Spinal cord (tissue), 9 donors: ENCODE measurements at regions not wholly inside any gene's neighbourhood (a gene's known extent, or its start where the extent isn't known, plus 50 kb on each side); places are given as distances from the start of the nearest gene placed in this dataset.

Experiments
- DNase-seq, 6 donors: peaks; one replicate each; pipeline versions ENCODE4 v3.0.0 to v3.0.0-alpha.2; 2013 to 2015; ENCODE audit warnings: low spot score in 6 of 6, low read depth in 4 of 6
- H3K27ac ChIP-seq: one replicate; pipeline ENCODE4 v1.5.1; 2013; ENCODE audit warnings: low read depth, low read length, control low read depth
- H3K27me3 ChIP-seq: one replicate; pipeline ENCODE4 v1.6.1; 2013; ENCODE audit warnings: low read length; ENCODE audit not compliant: control insufficient read depth, insufficient read depth
- H3K36me3 ChIP-seq: one replicate; pipeline ENCODE4 v1.6.1; 2013; ENCODE audit warnings: low read length; ENCODE audit not compliant: control insufficient read depth, insufficient read depth
- H3K4me1 ChIP-seq: one replicate; pipeline ENCODE4 v1.6.1; 2013; ENCODE audit warnings: low read length; ENCODE audit not compliant: control insufficient read depth, insufficient read depth
- H3K4me3 ChIP-seq: one replicate; pipeline ENCODE4 v1.5.1; 2013; ENCODE audit warnings: low read depth, low read length, control low read depth
- H3K9me3 ChIP-seq: one replicate; pipeline ENCODE4 v1.6.1; 2013; ENCODE audit warnings: low read length; ENCODE audit not compliant: control insufficient read depth, insufficient read depth
- WGBS: methylation state at CpG from one replicate; pipeline ENCODE4 v1.1.5; 2013; ENCODE audit warnings: missing lambda C conversion rate; ENCODE audit not compliant: insufficient coverage; 5-methylcytosine and 5-hydroxymethylcytosine counted together
- donor health status: healthy.

- DNase-seq, result peak in 2 of 6 donors; percentile 8 to 76
- H3K4me1 ChIP-seq, result no peaks in the 10 kb centered on the region
- no peak overlapping the region for H3K27ac ChIP-seq
- WGBS, result 100% methylated on average over 1 of the region's 3 CpGs
- no peaks in the 10 kb centered on the region for H3K36me3 ChIP-seq
- no peaks in the 10 kb centered on the region for H3K9me3 ChIP-seq
- H3K27me3 ChIP-seq, result no peaks in the 10 kb centered on the region
- no peak overlapping the region for H3K4me3 ChIP-seq
Measured at GRCh38 chr1:218783131-218783530, 390.5 kb upstream of the LYPLAL1 start.

- no peaks in the 10 kb centered on the region for H3K36me3 ChIP-seq
- H3K4me1 ChIP-seq, result no peaks in the 10 kb centered on the region
- DNase-seq, result no peak
- H3K4me3 ChIP-seq, result no peak overlapping the region
- 83% methylated on average over 1 of the region's 3 CpGs for WGBS
- no peaks in the 10 kb centered on the region for H3K9me3 ChIP-seq
- no peak overlapping the region for H3K27ac ChIP-seq
- no peaks in the 10 kb centered on the region for H3K27me3 ChIP-seq
Measured at GRCh38 chr1:218783916-218784315, 389.8 kb upstream of the LYPLAL1 start.

GRCh38 chr1:218785928-218786327 lies 387.8 kb upstream of the LYPLAL1 start:
- H3K9me3 ChIP-seq, result no peaks in the 10 kb centered on the region
- no peaks in the 10 kb centered on the region for H3K36me3 ChIP-seq
- no peak overlapping the region for H3K4me3 ChIP-seq
- no CpG with 5 or more reads among the region's 4 CpGs for WGBS
- H3K27me3 ChIP-seq, result no peaks in the 10 kb centered on the region
- no peak overlapping the region for H3K27ac ChIP-seq
- H3K4me1 ChIP-seq, result no peaks in the 10 kb centered on the region
- peak in 3 of 6 donors; percentile 20 to 83 (median 22) for DNase-seq

- no peak overlapping the region for H3K27ac ChIP-seq
- H3K27me3 ChIP-seq, result no peaks in the 10 kb centered on the region
- no peak overlapping the region for H3K4me3 ChIP-seq
- no peaks in the 10 kb centered on the region for H3K4me1 ChIP-seq
- 85% methylated on average over 4 of the region's 6 CpGs for WGBS
- no peaks in the 10 kb centered on the region for H3K9me3 ChIP-seq
- no peak for DNase-seq
- no peaks in the 10 kb centered on the region for H3K36me3 ChIP-seq
Measured at GRCh38 chr1:218787826-218788225, 385.9 kb upstream of the LYPLAL1 start.

- no peak for DNase-seq
- no peak overlapping the region for H3K27ac ChIP-seq
- 100% methylated on average over 2 of the region's 3 CpGs for WGBS
- H3K4me3 ChIP-seq, result no peak overlapping the region
- H3K4me1 ChIP-seq, result no peaks in the 10 kb centered on the region
- no peaks in the 10 kb centered on the region for H3K9me3 ChIP-seq
- no peaks in the 10 kb centered on the region for H3K27me3 ChIP-seq
- H3K36me3 ChIP-seq, result no peaks in the 10 kb centered on the region
Measured at GRCh38 chr1:218796773-218797172, 376.9 kb upstream of the LYPLAL1 start.

GRCh38 chr1:218802799-218803198 lies 370.9 kb upstream of the LYPLAL1 start:
- no peaks in the 10 kb centered on the region for H3K36me3 ChIP-seq
- no peaks in the 10 kb centered on the region for H3K4me1 ChIP-seq
- WGBS, result no CpG with 5 or more reads among the region's 3 CpGs
- no peak for DNase-seq
- no peaks in the 10 kb centered on the region for H3K27me3 ChIP-seq
- H3K4me3 ChIP-seq, result no peak overlapping the region
- no peak overlapping the region for H3K27ac ChIP-seq
- no peaks in the 10 kb centered on the region for H3K9me3 ChIP-seq

- no peak for DNase-seq
- Histone ChIP-seq H3K4me1 (no peaks in the 10 kb centered on the region), H3K36me3 (no peaks in the 10 kb centered on the region), H3K4me3 (no peak overlapping the region), H3K9me3 (no peaks in the 10 kb centered on the region), H3K27me3 (no peaks in the 10 kb centered on the region), H3K27ac (no peak overlapping the region)
- no CpG with 5 or more reads among the region's 3 CpGs for WGBS
Measured at GRCh38 chr1:218803351-218803997, 370.2 kb upstream of the LYPLAL1 start.

GRCh38 chr1:218804014-218804785 lies 369.5 kb upstream of the LYPLAL1 start:
- no peaks in the 10 kb centered on the region for H3K27me3 ChIP-seq
- H3K9me3 ChIP-seq, result no peaks in the 10 kb centered on the region
- no peaks in the 10 kb centered on the region for H3K36me3 ChIP-seq
- DNase-seq, result no peak
- no peaks in the 10 kb centered on the region for H3K4me1 ChIP-seq
- no peak overlapping the region for H3K27ac ChIP-seq
- no peak overlapping the region for H3K4me3 ChIP-seq

GRCh38 chr1:218809061-218809460 lies 364.6 kb upstream of the LYPLAL1 start:
- no CpG with 5 or more reads among the region's 3 CpGs for WGBS
- H3K9me3 ChIP-seq, result no peaks in the 10 kb centered on the region
- no peak for DNase-seq
- H3K27ac ChIP-seq, result no peak overlapping the region
- no peaks in the 10 kb centered on the region for H3K4me1 ChIP-seq
- no peak overlapping the region for H3K4me3 ChIP-seq
- H3K27me3 ChIP-seq, result no peaks in the 10 kb centered on the region
- H3K36me3 ChIP-seq, result no peaks in the 10 kb centered on the region

- Histone ChIP-seq H3K9me3 (no peaks in the 10 kb centered on the region), H3K4me3 (no peak overlapping the region), H3K4me1 (no peaks in the 10 kb centered on the region), H3K36me3 (no peaks in the 10 kb centered on the region), H3K27me3 (no peaks in the 10 kb centered on the region), H3K27ac (no peak overlapping the region)
- WGBS, result no CpG with 5 or more reads among the region's 1 CpG
- peak in 1 of 6 donors; percentile 47 for DNase-seq
Measured at GRCh38 chr1:218809625-218810024, 364.1 kb upstream of the LYPLAL1 start.
